ENCODE measurements at regions not wholly inside any gene's neighbourhood (a gene's known extent, or its start where the extent isn't known, plus 50 kb on each side); places are given as distances from the start of the nearest gene placed in this dataset.

DNA sequence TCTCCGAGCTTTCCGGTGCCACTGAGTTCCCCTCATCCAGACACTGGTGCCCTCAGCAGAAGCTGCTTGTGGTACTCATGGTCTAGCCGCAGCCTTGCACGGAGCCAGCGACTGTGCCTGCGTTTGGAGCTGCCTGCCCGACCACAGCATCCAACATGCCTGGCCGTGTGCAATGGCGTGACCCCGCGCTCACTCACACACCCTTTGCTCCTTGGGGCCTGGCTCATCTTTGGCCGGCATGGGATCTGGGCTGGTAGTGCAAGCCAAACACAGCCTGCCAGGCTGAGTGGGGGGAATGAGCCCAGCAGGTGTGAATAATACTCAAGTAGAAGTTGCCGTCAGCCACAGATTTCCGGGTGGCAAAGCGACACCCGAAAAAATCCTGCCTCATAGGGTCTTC, 1178.7 kb upstream of the GBE1 start:
- no peak for DNase-seq

DNA sequence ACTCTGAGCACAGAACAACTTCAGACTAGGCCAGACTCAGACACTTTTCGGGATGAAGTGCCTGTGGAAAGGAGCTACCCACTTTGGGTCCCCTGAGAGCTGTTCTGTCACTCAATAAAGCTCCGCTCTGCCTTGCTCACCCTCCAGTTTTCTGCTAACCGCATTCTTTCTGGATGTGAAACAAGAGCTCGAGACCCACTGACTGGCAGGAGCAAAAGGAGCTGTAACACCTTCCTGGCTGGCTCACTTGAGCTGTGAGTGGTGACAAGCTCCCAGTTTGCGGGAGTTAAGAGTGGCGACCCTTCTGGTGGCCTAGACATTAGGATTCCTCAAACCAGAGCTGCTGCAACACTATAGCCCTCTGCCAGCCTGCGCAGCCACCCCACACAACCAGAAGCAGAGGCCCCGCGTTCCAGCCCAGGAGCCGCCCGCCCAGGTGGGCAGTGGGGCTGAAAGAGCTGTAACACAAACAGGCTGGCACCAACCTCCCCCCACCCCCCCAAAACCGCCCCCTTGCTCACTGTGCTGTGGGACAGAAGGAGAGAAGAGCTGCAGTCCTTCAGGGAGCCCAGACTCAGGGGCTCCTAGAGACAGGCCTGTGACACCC, 1178.1 kb upstream of the GBE1 start:
- DNase-seq, result no peak

DNA sequence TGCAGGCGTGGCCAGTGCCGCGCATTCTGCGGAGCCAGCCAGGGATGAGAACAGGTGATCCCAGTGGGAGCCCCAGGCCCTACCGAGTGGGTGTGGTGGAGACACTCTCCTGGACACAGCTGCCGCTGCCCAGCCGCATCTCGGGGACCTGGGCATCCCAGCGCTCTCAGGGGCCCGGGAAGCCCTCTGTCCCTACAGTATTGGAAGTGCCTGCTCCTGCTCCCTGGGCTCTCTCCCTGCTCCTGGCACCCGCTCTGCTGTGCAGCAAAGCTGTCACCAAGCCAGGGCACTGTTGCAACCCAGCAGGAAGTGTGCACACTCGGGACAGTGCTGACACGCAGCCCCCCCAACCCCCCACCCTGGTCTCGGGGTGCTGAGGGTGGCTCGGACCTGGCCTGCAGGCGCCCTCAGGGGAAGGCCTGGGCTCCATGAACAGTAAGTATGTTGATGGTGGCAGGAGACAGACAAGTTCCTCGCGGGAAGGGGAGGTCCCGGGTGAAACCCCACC, 1177.4 kb upstream of the GBE1 start:
- no peak for DNase-seq

DNA sequence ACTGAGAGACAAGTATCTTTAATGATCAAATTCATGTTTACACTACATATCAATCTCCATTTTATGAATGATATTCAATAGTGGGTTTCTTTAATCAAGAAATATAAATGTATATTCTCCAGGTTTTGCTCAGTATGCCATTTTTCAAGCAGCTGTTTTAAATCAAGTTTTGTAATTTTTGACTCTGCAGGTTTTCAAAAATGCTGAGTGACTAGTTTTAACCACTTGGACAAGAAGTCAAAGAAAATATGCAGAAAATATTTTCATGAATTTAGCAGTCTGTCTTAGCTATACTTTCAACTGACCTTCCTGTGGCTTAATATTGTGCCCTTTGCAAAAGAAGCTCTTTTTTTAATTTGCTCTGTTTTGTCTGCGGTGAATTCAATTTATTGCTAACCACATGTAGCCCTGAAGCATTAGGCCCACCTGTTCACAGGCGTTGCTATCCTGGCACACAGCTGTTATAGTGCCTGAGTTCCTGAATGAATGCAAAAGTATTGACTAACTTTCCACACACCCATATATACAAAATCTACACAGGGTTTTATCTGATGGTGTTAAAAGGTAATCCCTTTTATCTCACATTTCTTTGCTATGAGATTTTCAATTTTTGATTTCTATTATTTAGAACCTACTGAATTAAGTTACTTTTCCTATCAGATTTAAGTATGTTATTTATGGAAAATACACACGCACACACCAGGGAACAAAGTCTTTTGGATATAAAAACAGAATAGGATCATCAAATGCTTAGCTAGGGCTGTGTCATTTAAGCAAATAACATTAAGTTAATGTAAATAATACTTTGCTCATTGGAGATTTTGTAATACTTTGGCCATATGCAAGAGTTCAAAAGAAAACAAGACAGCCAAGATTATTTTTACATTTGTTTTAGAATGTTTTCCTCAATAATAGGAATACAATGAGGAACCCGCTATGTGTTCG, 1166.1 kb upstream of the GBE1 start:
- no peak for DNase-seq

- DNase-seq, result no peak
Observed at GRCh38 chr3:82891028-82891427, 1129.6 kb upstream of the GBE1 start.

- no peak for DNase-seq
Observed at GRCh38 chr3:82883072-82883471, 1121.6 kb upstream of the GBE1 start.

- no peak for DNase-seq
Observed at GRCh38 chr3:82875401-82875800, 1114.0 kb upstream of the GBE1 start.

- no peak for DNase-seq
Observed at GRCh38 chr3:82839871-82840270, 1078.4 kb upstream of the GBE1 start.

GRCh38 chr3:82834098-82834497, 1072.7 kb upstream of the GBE1 start:
- DNase-seq, result no peak

DNA sequence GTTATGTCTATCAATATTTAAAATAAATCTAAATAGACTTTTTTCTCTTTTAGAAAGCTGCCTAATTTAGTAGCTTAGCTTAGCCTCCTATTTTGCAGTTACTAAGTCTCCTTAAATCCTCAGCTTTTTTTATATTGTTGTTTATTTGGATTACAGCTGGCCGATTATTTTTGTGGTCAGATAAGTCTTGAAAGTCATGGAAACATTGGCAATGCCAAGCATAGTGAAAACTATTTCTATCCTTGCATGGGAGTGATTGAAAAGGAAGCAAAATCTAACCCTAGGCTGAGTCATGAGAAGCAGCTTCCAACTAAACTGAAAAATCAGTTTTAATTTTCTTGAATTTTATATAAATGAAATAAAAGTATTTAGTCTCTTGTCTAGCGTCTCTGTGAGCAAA, 1063.0 kb upstream of the GBE1 start:
- no peak for DNase-seq

DNA sequence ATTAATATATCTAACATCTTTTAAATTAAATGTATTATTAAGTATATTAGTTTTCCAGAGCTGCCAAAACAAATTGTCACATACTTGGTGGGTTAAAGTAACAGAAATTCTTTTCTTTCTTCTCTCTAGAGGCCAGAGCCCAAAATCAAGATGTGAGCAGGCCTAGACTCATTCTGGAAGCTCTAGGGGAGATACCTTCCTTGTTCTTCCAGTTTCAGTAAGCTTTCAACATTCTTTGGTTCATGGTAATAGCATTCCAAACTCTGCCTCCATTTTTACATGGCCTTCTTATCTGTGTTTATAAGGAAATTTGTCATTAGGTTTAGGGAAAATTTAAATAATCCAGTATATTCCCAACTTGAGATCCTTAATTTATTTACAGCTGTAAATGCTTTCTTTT, 1054.6 kb upstream of the GBE1 start:
- no peak for DNase-seq

- DNase-seq, result no peak
Observed at GRCh38 chr3:82815417-82816058, 1054.1 kb upstream of the GBE1 start.

- no peak for DNase-seq
Observed at GRCh38 chr3:82814660-82815059, 1053.2 kb upstream of the GBE1 start.

- DNase-seq, result no peak
Observed at GRCh38 chr3:82807781-82808180, 1046.3 kb upstream of the GBE1 start.

DNA sequence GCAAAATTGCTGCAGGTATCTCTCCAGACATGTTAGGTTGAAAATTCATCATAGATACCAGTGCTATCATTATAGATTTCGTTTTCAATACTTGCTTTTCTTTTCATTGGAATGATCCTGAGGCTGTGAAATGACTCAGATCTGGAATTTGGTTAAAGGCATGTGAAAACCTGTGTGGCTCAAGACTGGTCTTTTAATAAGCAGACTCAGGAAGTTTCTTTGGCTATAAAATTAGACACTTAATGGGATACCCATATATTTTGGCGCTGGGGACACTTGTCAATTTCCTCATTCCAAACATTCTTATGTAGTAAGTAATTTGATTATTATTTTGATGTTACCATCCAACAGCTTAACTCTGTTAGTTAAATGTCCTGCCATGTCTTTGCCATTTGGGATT, 1041.1 kb upstream of the GBE1 start:
- no peak for DNase-seq

GRCh38 chr3:82800248-82800647, 1038.8 kb upstream of the GBE1 start:
- DNase-seq, result no peak

DNA sequence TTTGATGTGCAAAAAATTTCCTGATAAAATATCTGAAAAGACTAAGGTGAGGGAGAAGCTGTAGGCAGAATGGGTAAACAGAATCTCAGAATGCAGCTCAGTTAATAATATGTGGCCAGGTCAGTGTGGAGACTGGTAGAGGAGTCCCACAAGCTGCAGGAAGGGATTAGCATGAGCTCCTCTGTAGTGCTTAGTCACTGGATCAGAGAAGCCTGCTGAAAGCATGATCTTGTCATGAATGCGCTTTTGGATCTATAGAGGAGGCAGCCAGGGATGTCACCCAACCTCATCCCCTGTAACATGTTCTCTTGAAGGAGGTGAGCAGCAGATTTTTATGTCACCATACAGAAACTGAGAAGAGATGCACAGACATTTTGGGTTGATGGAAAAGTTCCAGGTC, 1035.3 kb upstream of the GBE1 start:
- no peak for DNase-seq

DNA sequence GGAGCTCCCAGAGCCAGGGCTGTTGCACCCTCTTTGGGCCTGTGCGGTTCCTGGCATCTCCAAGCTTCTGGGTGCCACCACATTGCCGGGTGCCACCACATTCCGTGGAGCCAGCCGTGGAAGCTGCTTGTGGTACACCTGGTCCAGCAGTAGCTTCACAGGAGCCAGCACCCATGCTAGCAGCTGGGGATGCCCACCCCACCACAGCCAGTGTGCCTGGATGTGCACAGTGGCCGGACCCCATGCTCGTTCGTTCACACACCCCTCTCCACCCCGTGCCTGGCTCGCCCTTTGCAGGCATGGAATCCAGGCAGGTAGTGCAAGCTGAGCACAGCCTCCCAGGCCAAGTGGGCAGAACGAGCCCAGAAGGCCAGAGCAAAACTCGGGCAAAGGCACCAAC, 1029.8 kb upstream of the GBE1 start:
- no peak for DNase-seq

DNA sequence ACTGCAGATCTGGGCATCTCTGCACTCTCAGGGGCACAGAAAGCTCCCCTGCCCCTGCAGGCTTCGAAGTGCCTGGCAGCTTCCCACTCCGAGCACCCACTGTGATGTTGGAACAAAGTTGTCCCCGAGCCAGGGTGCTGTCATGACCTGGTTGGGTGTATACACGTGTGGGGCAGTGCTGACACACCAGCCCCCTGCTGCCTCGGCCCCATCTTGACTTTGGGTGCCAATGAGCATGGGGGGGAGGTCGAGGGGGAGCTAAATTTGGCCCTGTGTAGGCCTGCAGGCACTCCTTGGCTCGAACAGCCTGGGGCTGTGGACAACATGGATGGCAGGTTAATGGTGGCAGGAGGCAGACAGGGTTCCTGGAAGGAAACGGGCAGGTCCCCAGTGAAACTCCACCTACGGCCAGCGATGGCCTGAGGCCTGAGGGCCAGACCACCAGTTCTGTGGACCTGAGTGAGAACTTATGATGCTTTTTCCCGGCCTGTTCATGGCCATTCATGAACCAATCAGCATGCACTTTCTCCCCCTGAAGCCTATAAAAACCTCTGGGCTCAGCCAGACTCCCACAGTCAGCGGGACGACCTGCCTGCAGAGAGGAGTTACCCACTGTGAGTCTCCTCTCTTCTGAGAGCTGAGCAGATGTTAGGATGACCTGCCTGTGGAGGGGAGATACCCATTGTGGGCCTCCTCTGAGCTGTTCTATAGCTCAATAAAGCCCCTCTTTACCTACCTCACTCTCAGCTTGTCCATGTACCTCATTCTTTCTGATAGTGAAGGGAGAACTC, 1029.1 kb upstream of the GBE1 start:
- no peak for DNase-seq

DNA sequence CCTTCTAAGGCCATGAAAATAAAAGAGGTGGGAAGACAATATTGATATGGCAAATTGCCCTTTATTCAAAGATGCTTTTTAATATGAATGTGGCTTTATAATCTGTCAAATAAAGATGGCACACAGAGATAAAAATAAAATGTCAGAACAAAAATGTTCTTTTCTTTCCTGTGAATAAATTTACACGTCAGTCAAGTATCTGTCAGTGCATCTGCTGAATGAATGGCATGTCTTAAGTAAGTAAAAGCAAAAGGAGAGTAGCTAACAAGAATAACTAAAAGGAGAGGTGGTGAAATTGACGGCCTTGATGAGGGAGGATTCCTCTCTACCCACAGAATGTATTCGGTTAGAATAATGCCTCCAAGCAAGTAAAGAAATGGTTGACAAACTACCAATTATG, 1021.7 kb upstream of the GBE1 start:
- no peak for DNase-seq

- DNase-seq, result no peak
Observed at GRCh38 chr3:82773207-82773606, 1011.8 kb upstream of the GBE1 start.

DNA sequence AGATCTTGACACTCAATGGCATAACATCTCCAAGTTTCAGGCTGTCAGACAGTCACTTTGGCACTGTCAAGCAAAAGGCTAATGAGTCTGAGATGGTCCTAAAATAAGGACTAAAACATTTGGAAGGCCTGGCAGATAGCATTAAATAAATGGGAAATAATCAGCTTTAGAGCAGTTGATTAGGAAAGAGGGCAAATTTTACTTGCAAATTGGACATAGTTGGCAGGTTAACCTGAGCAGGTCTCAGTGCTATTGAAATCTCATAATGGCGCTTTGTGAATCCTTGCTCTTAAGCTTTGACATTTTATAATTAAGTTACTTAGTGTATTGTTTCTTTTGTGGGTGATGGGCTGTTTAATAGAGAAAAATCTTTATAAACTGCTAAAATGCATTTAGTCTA, 1003.1 kb upstream of the GBE1 start:
- no peak for DNase-seq
